PC-9 (cell line): ENCODE measurements at regions not wholly inside any gene's neighbourhood (a gene's known extent, or its start where the extent isn't known, plus 50 kb on each side); places are given as distances from the start of the nearest gene placed in this dataset.

Experiments used
- CTCF ChIP-seq: fragments of 200-600 bp; sonication (generic); conservative IDR thresholded peaks from 2 replicates; pipeline ENCODE4 v1.6.1; 2017; ENCODE audit warnings: mixed run types, antibody characterized with exemption, mild to moderate bottlenecking, moderate library complexity
- EZH2 ChIP-seq: fragments of 200-600 bp; sonication (generic); IDR thresholded peaks from 2 replicates; pipeline ENCODE4 v1.8.0; 2017; ENCODE audit warnings: antibody characterized with exemption, low read depth

- TF ChIP-seq EZH2 (no peak), CTCF (peak; percentile 55)
These were observed 63.6 kb upstream of the SLC28A3 start for GRCh38 chr9:84404095-84404686.
